Psoas muscle (tissue), 7 donors: ENCODE measurements at regions not wholly inside any gene's neighbourhood (a gene's known extent, or its start where the extent isn't known, plus 50 kb on each side); places are given as distances from the start of the nearest gene placed in this dataset.

Source experiments
- ATAC-seq, 4 donors: fragments of 200-7000 bp; cut with Tn5 transposase; one replicate each; pipeline ENCODE4 v1.9.1; 2020; ENCODE audit warnings: moderate library complexity in 3 of 4, mild to moderate bottlenecking in 2 of 4
- DNase-seq, 2 donors: peaks; one replicate each; pipeline ENCODE4 v3.0.0-alpha.2; 2020
- H3K27ac ChIP-seq: fragments of 200-600 bp; one replicate; pipeline ENCODE4 v1.8.0; 2022
- H3K27me3 ChIP-seq, 3 donors: fragments of 200-600 bp in 1 of 3; one replicate each; pipeline versions ENCODE4 v1.6.1 to v1.8.0; 2013 to 2022; ENCODE audit warnings: low read length in 2 of 3, mild to moderate bottlenecking in 2 of 3, moderate library complexity in 1 of 3; ENCODE audit not compliant: insufficient read depth in 3 of 3
- H3K36me3 ChIP-seq, 2 donors: fragments of 200-600 bp in 1 of 2; one replicate each; pipeline versions ENCODE4 v1.6.1 to v1.8.0; 2013 to 2022; ENCODE audit warnings: low read depth in 1 of 2, mild to moderate bottlenecking in 1 of 2, moderate library complexity in 1 of 2; ENCODE audit not compliant: insufficient read depth in 1 of 2
- H3K4me1 ChIP-seq: fragments of 200-600 bp; one replicate; pipeline ENCODE4 v1.8.0; 2022
- H3K4me3 ChIP-seq: fragments of 200-600 bp; one replicate; pipeline ENCODE4 v1.8.0; 2022; ENCODE audit warnings: mild to moderate bottlenecking
- H3K9me3 ChIP-seq: fragments of 200-600 bp; one replicate; pipeline ENCODE4 v1.8.0; 2022
- WGBS, 3 donors: extraction: QIAGEN DNeasy Blood & Tissue Kit; methylation state at CpG; one replicate each; pipeline versions ENCODE4 v1.1.6 to v1.1.7; 2013; 5-methylcytosine and 5-hydroxymethylcytosine counted together
- intact Hi-C, 2 donors: fragments of 100-400 bp; cut with DNase I; formaldehyde crosslinking; loops; one replicate each; pipeline versions ENCODE4 v1.11.0 to v1.14.2; 2022
- TF ChIP-seq, protein P1 (sequence below): fragments of 200-600 bp; IDR thresholded peaks from one replicate; pipeline ENCODE4 v1.8.0; 2022; ENCODE audit warnings: antibody characterized with exemption
- donor health status: healthy with polysubstance abuse.
- donor health status: DM: no; HTN: no; CAD: no; lungs with moderate emphysema.
- donor health status: Bipolar disorder and iron deficiency.
- donor health status: healthy.
- donor health status: DM: yes; HTN: yes; CAD: no.
- donor health status: DM: no; HTN: no; CAD: no.
- donor health status: DM: yes; HTN: yes; CAD: no.

- Histone ChIP-seq H3K36me3 (no peaks in the 10 kb centered on the region), H3K4me3 (no peak overlapping the region), H3K9me3 (no peaks in the 10 kb centered on the region), H3K4me1 (no peaks in the 10 kb centered on the region), H3K27ac (no peak overlapping the region), H3K27me3 (no peaks in the 10 kb centered on the region)
- intact Hi-C loops = no loop called here
- ATAC-seq (no peak), DNase-seq (no peak)
- TF ChIP-seq, protein P1, sequence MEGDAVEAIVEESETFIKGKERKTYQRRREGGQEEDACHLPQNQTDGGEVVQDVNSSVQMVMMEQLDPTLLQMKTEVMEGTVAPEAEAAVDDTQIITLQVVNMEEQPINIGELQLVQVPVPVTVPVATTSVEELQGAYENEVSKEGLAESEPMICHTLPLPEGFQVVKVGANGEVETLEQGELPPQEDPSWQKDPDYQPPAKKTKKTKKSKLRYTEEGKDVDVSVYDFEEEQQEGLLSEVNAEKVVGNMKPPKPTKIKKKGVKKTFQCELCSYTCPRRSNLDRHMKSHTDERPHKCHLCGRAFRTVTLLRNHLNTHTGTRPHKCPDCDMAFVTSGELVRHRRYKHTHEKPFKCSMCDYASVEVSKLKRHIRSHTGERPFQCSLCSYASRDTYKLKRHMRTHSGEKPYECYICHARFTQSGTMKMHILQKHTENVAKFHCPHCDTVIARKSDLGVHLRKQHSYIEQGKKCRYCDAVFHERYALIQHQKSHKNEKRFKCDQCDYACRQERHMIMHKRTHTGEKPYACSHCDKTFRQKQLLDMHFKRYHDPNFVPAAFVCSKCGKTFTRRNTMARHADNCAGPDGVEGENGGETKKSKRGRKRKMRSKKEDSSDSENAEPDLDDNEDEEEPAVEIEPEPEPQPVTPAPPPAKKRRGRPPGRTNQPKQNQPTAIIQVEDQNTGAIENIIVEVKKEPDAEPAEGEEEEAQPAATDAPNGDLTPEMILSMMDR = no peak
- WGBS, 3 donors = 59 to 69% (median 64%) methylated on average over 2 of the region's 2 CpGs
These were observed 625.6 kb upstream of the SGO1 start for GRCh38 chr3:20811631-20812030.

GRCh38 chr3:20811006-20811405, 625.0 kb upstream of the SGO1 start:
- intact Hi-C loops = no loop called here
- ATAC-seq (no peak), DNase-seq (no peak)
- Histone ChIP-seq H3K27ac (no peak overlapping the region), H3K36me3 (no peaks in the 10 kb centered on the region), H3K4me3 (no peak overlapping the region), H3K4me1 (no peaks in the 10 kb centered on the region), H3K9me3 (no peaks in the 10 kb centered on the region), H3K27me3 (no peaks in the 10 kb centered on the region)
- 63 to 83% (median 82%) methylated on average over 2 of the region's 2 CpGs for WGBS, 3 donors
- TF ChIP-seq, protein P1 = no peak

DNA sequence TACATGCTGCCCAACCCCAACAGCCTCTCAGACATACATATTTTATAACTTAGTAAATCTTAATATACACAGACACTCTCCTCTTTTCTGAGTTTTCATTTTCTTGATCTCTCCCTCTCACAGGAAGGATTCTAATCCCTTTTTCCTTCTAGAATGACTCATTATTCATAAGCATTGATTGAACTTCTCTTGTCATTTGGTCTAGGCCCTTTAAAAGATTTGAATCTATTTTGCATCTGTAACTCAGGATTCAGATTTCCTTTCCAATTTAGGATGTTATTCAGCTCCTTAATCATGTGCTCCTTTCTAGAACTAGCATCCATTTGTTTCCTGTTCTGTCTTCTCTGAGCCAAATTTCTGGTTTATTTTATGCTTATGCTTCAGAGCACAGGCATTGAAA, 624.5 kb upstream of the SGO1 start:
- no peak overlapping the region for H3K27ac ChIP-seq
- ATAC-seq = no peak
- TF ChIP-seq, protein P1 = no peak

GRCh38 chr3:20809356-20809755, 623.4 kb upstream of the SGO1 start:
- Histone ChIP-seq H3K4me1 (no peaks in the 10 kb centered on the region), H3K9me3 (no peaks in the 10 kb centered on the region), H3K4me3 (no peak overlapping the region), H3K36me3 (no peaks in the 10 kb centered on the region), H3K27me3 (no peaks in the 10 kb centered on the region), H3K27ac (no peak overlapping the region)
- no peak for ATAC-seq
- no peak for DNase-seq
- TF ChIP-seq, protein P1 = no peak
- intact Hi-C loops = no loop called here
- WGBS, 3 donors = 74 to 82% (median 75%) methylated on average over 3 of the region's 3 CpGs

More for the DNA sequence above, 624.5 kb upstream of the SGO1 start:
- H3K36me3 ChIP-seq = no peaks in the 10 kb centered on the region
- no peak for DNase-seq
- no peaks in the 10 kb centered on the region for H3K4me1 ChIP-seq
- H3K27me3 ChIP-seq = no peaks in the 10 kb centered on the region
- intact Hi-C loops = no loop called here
- no peaks in the 10 kb centered on the region for H3K9me3 ChIP-seq
- no peak overlapping the region for H3K4me3 ChIP-seq

DNA sequence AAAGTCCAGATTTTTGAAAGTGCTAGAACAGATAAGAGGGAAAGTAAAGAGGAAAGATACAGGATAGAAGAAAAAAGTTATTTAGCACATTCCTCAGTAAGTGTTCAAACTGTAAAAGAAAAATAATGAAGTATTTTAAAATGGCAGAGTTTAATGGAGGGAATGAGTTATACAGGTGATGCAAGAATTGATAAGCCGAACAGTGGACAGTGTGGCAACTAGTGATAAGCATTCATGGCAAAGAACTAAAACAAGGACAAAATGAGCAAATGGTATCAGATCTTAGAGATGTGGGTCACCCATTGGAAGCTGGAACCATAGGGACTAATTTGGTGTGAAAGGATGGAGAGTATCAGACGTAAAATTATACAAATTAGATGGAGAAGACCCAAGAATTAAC, 622.9 kb upstream of the SGO1 start:
- H3K4me1 ChIP-seq = no peaks in the 10 kb centered on the region
- intact Hi-C loops = no loop called here
- H3K36me3 ChIP-seq = no peaks in the 10 kb centered on the region
- TF ChIP-seq, protein P1 = no peak
- ATAC-seq = no peak
- 81 to 95% (median 84%) methylated on average over 2 of the region's 2 CpGs for WGBS, 3 donors
- no peak for DNase-seq
- no peaks in the 10 kb centered on the region for H3K9me3 ChIP-seq
- no peak overlapping the region for H3K27ac ChIP-seq
- no peak overlapping the region for H3K4me3 ChIP-seq
- H3K27me3 ChIP-seq = no peaks in the 10 kb centered on the region
